OCI-LY1 (cell line): ENCODE measurements at regions not wholly inside any gene's neighbourhood (a gene's known extent, or its start where the extent isn't known, plus 50 kb on each side); places are given as distances from the start of the nearest gene placed in this dataset.

Experiments
- H2AFZ ChIP-seq: fragments of 200-600 bp; sonication (generic), shearing (Covaris generic); 2 replicates; pipeline ENCODE4 v1.6.0; 2014; ENCODE audit warnings: antibody characterized with exemption, mild to moderate bottlenecking, low read length
- H3F3A ChIP-seq: fragments of 200-600 bp; sonication (generic), shearing (Covaris generic); 2 replicates; pipeline ENCODE4 v1.6.0; 2014; ENCODE audit warnings: mild to moderate bottlenecking, antibody characterized with exemption, low read length, moderate library complexity; ENCODE audit not compliant: insufficient read depth
- H3K27ac ChIP-seq: fragments of 200-600 bp; sonication (generic); 2 replicates; pipeline ENCODE4 v1.5.1; 2014; ENCODE audit warnings: low read length, mixed run types, mild to moderate bottlenecking, low read depth; ENCODE audit not compliant: poor library complexity, severe bottlenecking
- H3K27me3 ChIP-seq: fragments of 200-600 bp; sonication (generic); 2 replicates; pipeline ENCODE4 v1.6.0; 2014; ENCODE audit warnings: antibody characterized with exemption, mild to moderate bottlenecking, low read length, moderate library complexity; ENCODE audit not compliant: insufficient read depth
- H3K36me3 ChIP-seq: fragments of 200-600 bp; sonication (generic); 2 replicates; pipeline ENCODE4 v1.6.1; 2014; ENCODE audit warnings: mild to moderate bottlenecking, antibody characterized with exemption, low read length, moderate library complexity, mixed read lengths; ENCODE audit not compliant: insufficient read depth
- H3K4me1 ChIP-seq: fragments of 200-600 bp; sonication (generic); 2 replicates; pipeline ENCODE4 v1.5.1; 2014; ENCODE audit warnings: mild to moderate bottlenecking, low read length, moderate library complexity; ENCODE audit not compliant: insufficient read depth, severe bottlenecking
- H3K4me2 ChIP-seq: fragments of 200-600 bp; sonication (generic), shearing (Covaris generic); 2 replicates; pipeline ENCODE4 v1.6.1; 2014; ENCODE audit warnings: low read length
- H3K4me3 ChIP-seq: fragments of 200-600 bp; sonication (generic); 2 replicates; pipeline ENCODE4 v1.5.1; 2014; ENCODE audit warnings: low read length, low read depth, mild to moderate bottlenecking, mixed read lengths; ENCODE audit not compliant: poor library complexity, severe bottlenecking
- H3K79me2 ChIP-seq: fragments of 200-600 bp; shearing (Covaris generic); 2 replicates; pipeline ENCODE4 v1.6.1; 2016; ENCODE audit warnings: mixed run types, low read length, mixed read lengths; ENCODE audit not compliant: insufficient read depth
- H3K9ac ChIP-seq: fragments of 200-600 bp; sonication (generic), shearing (Covaris generic); 2 replicates; pipeline ENCODE4 v1.6.1; 2014; ENCODE audit warnings: mild to moderate bottlenecking, low read length, mixed read lengths
- H3K9me2 ChIP-seq: fragments of 200-600 bp; sonication (generic), shearing (Covaris generic); 2 replicates; pipeline ENCODE4 v1.6.1; 2014; ENCODE audit warnings: low read depth, mild to moderate bottlenecking, low read length, mixed read lengths
- H3K9me3 ChIP-seq: fragments of 200-600 bp; shearing (Covaris generic); 2 replicates; pipeline ENCODE4 v1.6.1; 2014; ENCODE audit warnings: low read length, mixed read lengths
- H4K20me1 ChIP-seq: fragments of 200-600 bp; sonication (generic), shearing (Covaris generic); 2 replicates; pipeline ENCODE4 v1.6.0; 2016; ENCODE audit warnings: mild to moderate bottlenecking, low read length; ENCODE audit not compliant: insufficient read depth
- CTCF ChIP-seq: fragments of 200-600 bp; sonication (generic), shearing (Covaris generic); IDR thresholded peaks from 2 replicates; pipeline ENCODE4 v1.5.1; 2017; ENCODE audit warnings: mild to moderate bottlenecking, antibody characterized with exemption, low read length, moderate library complexity, mixed read lengths
- EZH2 ChIP-seq: fragments of 200-600 bp; sonication (generic), shearing (Covaris generic); IDR thresholded peaks from 2 replicates; pipeline ENCODE4 v1.8.0; 2017; ENCODE audit warnings: borderline replicate concordance, mixed run types, mild to moderate bottlenecking, antibody characterized with exemption, low read length, moderate library complexity, mixed read lengths

GRCh38 chr3:113113361-113113760 is 98.0 kb upstream of the BOC start:
- H3K4me1 ChIP-seq: no peaks in the 10 kb centered on the region
- no peaks in the 10 kb centered on the region for H3F3A ChIP-seq
- H3K27me3 ChIP-seq: no peaks in the 10 kb centered on the region
- no peaks in the 10 kb centered on the region for H3K36me3 ChIP-seq
- H3K4me3 ChIP-seq: no peak overlapping the region
- no peaks in the 10 kb centered on the region for H3K79me2 ChIP-seq
- H2AFZ ChIP-seq: no peak overlapping the region
- H4K20me1 ChIP-seq: no peaks in the 10 kb centered on the region
- no peaks in the 10 kb centered on the region for H3K9me3 ChIP-seq
- H3K27ac ChIP-seq: no peak overlapping the region
- no peaks in the 10 kb centered on the region for H3K9me2 ChIP-seq
- H3K4me2 ChIP-seq: no peak overlapping the region
- H3K9ac ChIP-seq: no peak overlapping the region
- no peak for TF ChIP-seq EZH2
- no peak for TF ChIP-seq CTCF

GRCh38 chr3:113117511-113118234 is 93.7 kb upstream of the BOC start:
- no peak overlapping the region for H3K27ac ChIP-seq

GRCh38 chr3:113118336-113118735 is 93.0 kb upstream of the BOC start:
- TF ChIP-seq EZH2 (no peak), CTCF (no peak)
- no peaks in the 10 kb centered on the region for H3K9me3 ChIP-seq
- no peak overlapping the region for H3K9ac ChIP-seq
- H3F3A ChIP-seq: no peaks in the 10 kb centered on the region
- H3K79me2 ChIP-seq: no peaks in the 10 kb centered on the region
- no peaks in the 10 kb centered on the region for H3K4me1 ChIP-seq
- no peaks in the 10 kb centered on the region for H3K36me3 ChIP-seq
- H3K4me3 ChIP-seq: no peak overlapping the region
- no peak overlapping the region for H3K4me2 ChIP-seq
- H2AFZ ChIP-seq: no peak overlapping the region
- H4K20me1 ChIP-seq: no peaks in the 10 kb centered on the region
- no peaks in the 10 kb centered on the region for H3K27me3 ChIP-seq
- no peaks in the 10 kb centered on the region for H3K9me2 ChIP-seq
- no peak overlapping the region for H3K27ac ChIP-seq

More at GRCh38 chr3:113117511-113118234, 93.7 kb upstream of the BOC start:
- H3K9me3 ChIP-seq: no peaks in the 10 kb centered on the region
- no peaks in the 10 kb centered on the region for H3K4me1 ChIP-seq
- H3K9me2 ChIP-seq: no peaks in the 10 kb centered on the region
- H2AFZ ChIP-seq: no peak overlapping the region
- H3K9ac ChIP-seq: no peak overlapping the region
- no peaks in the 10 kb centered on the region for H3K36me3 ChIP-seq
- no peak overlapping the region for H3K4me2 ChIP-seq
- no peaks in the 10 kb centered on the region for H4K20me1 ChIP-seq
- no peaks in the 10 kb centered on the region for H3K79me2 ChIP-seq
- no peaks in the 10 kb centered on the region for H3K27me3 ChIP-seq
- H3K4me3 ChIP-seq: no peak overlapping the region
- no peak for TF ChIP-seq EZH2
- no peak for TF ChIP-seq CTCF
- H3F3A ChIP-seq: no peaks in the 10 kb centered on the region
